Erythroblast (primary cell): ENCODE measurements at regions not wholly inside any gene's neighbourhood (a gene's known extent, or its start where the extent isn't known, plus 50 kb on each side); places are given as distances from the start of the nearest gene placed in this dataset.

ENCODE experiments used
- GATA1 ChIP-seq: IDR thresholded peaks from 2 replicates; pipeline ENCODE4 v1.6.1; 2011; ENCODE audit warnings: low read depth, mild to moderate bottlenecking, control low read depth, low read length, moderate library complexity
- POLR2A ChIP-seq: IDR thresholded peaks from 2 replicates; pipeline ENCODE4 v1.6.1; 2011; ENCODE audit warnings: mild to moderate bottlenecking, low read length

- TF ChIP-seq POLR2A (no peak), GATA1 (no peak)
These were observed 541.2 kb downstream of the ETV1 start for GRCh38 chr7:13448243-13448642.
